OCI-LY3 (cell line): ENCODE measurements at regions not wholly inside any gene's neighbourhood (a gene's known extent, or its start where the extent isn't known, plus 50 kb on each side); places are given as distances from the start of the nearest gene placed in this dataset.

ENCODE experiments used
- H2AFZ ChIP-seq: fragments of 200-600, 300-600 bp; shearing (Covaris generic); 2 replicates; pipeline ENCODE4 v1.6.0; 2014; ENCODE audit warnings: antibody characterized with exemption, low read depth, low read length
- H3K27ac ChIP-seq: fragments of 200-600, 300-600 bp; sonication (generic); 2 replicates; pipeline ENCODE4 v1.5.1; 2014; ENCODE audit warnings: mild to moderate bottlenecking, low read length, moderate library complexity, mixed read lengths
- H3K27me3 ChIP-seq: fragments of 200-600, 300-600 bp; sonication (generic); 2 replicates; pipeline ENCODE4 v1.6.1; 2014; ENCODE audit warnings: low read depth, low read length, mixed read lengths
- H3K36me3 ChIP-seq: fragments of 200-600, 300-600 bp; sonication (generic); replicated peaks from 2 replicates; pipeline ENCODE3; 2014; ENCODE audit warnings: low read depth, low read length, mixed read lengths
- H3K4me1 ChIP-seq: fragments of 300-600, 200-600 bp; sonication (generic); 2 replicates; pipeline ENCODE4 v1.6.1; 2014; ENCODE audit warnings: low read length, mixed read lengths
- H3K4me2 ChIP-seq: fragments of 200-600, 300-600 bp; sonication (generic); 2 replicates; pipeline ENCODE4 v1.6.1; 2014; ENCODE audit warnings: low read length, mixed read lengths
- H3K4me3 ChIP-seq: fragments of 300-600, 200-600 bp; sonication (generic); 2 replicates; pipeline ENCODE4 v1.5.1; 2014; ENCODE audit warnings: antibody characterized with exemption, mild to moderate bottlenecking, low read length, moderate library complexity
- H3K79me2 ChIP-seq: fragments of 300-600, 200-600 bp; shearing (Covaris generic); 2 replicates; pipeline ENCODE4 v1.6.1; 2014; ENCODE audit warnings: mild to moderate bottlenecking, low read length, mixed read lengths
- H3K9ac ChIP-seq: fragments of 300-600, 200-600 bp; shearing (Covaris generic); 2 replicates; pipeline ENCODE4 v1.6.0; 2014; ENCODE audit warnings: mild to moderate bottlenecking, low read length, moderate library complexity
- H3K9me3 ChIP-seq: fragments of 200-600, 300-600 bp; shearing (Covaris generic); 2 replicates; pipeline ENCODE4 v1.6.1; 2014; ENCODE audit warnings: low read length, mixed read lengths; ENCODE audit not compliant: insufficient read depth
- H4K20me1 ChIP-seq: fragments of 200-600, 300-600 bp; sonication (generic); 2 replicates; pipeline ENCODE4 v1.6.1; 2016; ENCODE audit warnings: low read length, mixed read lengths; ENCODE audit not compliant: insufficient read depth
- EZH2phosphoT487 ChIP-seq: fragments of 200-600 bp; shearing (Covaris generic); IDR thresholded peaks from 2 replicates; pipeline ENCODE4 v1.6.1; 2018; ENCODE audit warnings: antibody characterized with exemption, mixed run types, low read depth
- TF ChIP-seq, protein P1 (sequence below): fragments of 200-600, 300-600 bp; sonication (generic); IDR thresholded peaks from 2 replicates; pipeline ENCODE4 v1.5.1; 2014; ENCODE audit warnings: antibody characterized with exemption, low read length, low read depth

DNA sequence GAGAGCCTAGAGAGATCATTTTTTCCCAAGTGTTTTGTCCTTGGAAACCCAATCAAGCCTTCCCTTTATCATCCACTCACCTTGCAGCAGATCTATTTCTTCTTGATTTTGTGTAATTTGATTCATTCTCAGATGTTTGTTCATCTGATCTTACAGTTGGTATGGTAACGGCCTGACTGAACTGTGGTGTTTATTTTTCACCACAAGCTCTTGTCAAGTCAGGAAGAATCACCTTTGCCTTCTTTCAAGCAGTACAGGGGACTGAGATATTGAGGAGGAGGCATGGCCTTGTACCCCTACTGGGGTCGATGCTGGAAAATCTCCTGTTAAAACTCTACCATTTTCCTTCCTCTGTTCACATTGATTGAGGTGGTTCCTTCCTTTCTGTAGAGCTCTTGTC, 361.4 kb upstream of the CFAP20DC start:
- H3K9ac ChIP-seq, result no peak overlapping the region
- no peak overlapping the region for H3K27ac ChIP-seq
- no peaks in the 10 kb centered on the region for H3K36me3 ChIP-seq
- no peak overlapping the region for H3K4me3 ChIP-seq
- H3K9me3 ChIP-seq, result no peaks in the 10 kb centered on the region
- peaks cover 9% of the 10 kb centered on the region for H3K4me1 ChIP-seq
- no peak for TF ChIP-seq EZH2phosphoT487
- TF ChIP-seq, protein P1, sequence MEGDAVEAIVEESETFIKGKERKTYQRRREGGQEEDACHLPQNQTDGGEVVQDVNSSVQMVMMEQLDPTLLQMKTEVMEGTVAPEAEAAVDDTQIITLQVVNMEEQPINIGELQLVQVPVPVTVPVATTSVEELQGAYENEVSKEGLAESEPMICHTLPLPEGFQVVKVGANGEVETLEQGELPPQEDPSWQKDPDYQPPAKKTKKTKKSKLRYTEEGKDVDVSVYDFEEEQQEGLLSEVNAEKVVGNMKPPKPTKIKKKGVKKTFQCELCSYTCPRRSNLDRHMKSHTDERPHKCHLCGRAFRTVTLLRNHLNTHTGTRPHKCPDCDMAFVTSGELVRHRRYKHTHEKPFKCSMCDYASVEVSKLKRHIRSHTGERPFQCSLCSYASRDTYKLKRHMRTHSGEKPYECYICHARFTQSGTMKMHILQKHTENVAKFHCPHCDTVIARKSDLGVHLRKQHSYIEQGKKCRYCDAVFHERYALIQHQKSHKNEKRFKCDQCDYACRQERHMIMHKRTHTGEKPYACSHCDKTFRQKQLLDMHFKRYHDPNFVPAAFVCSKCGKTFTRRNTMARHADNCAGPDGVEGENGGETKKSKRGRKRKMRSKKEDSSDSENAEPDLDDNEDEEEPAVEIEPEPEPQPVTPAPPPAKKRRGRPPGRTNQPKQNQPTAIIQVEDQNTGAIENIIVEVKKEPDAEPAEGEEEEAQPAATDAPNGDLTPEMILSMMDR, result no peak
- no peaks in the 10 kb centered on the region for H3K79me2 ChIP-seq
- H3K27me3 ChIP-seq, result no peaks in the 10 kb centered on the region
- H4K20me1 ChIP-seq, result no peaks in the 10 kb centered on the region
- H2AFZ ChIP-seq, result no peak overlapping the region
- H3K4me2 ChIP-seq, result no peak overlapping the region

DNA sequence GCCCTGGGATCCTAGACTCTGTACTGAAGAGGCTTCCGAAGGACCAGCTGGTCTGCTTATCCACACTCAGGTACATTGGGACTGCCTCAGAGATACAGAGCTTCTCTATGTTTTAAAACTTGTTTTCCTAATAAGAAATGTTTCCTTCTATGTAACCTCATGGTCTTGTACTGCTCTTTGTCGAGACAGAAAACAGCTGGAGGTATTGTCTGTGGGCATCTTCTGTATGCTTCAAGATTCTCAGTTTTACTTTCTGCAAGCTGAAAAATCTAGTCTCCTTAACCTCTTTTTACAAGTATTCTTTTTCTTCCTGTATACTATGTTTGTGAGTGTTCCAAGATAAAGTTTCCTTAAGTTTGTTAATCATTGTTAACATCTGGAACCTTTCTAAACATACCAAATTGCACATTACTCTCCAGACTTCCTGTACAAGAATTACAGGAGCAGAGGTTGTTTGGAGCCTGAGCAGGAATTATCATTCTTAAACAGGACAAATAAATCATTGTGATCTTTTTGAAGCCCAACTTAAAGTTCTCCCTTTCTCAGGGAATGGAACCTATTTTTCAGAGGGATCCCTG, 358.3 kb upstream of the CFAP20DC start:
- H3K4me3 ChIP-seq, result no peak overlapping the region
- H3K27me3 ChIP-seq, result no peaks in the 10 kb centered on the region
- H3K4me2 ChIP-seq, result no peak overlapping the region
- no peak overlapping the region for H2AFZ ChIP-seq
- no peak overlapping the region for H3K27ac ChIP-seq
- no peak overlapping the region for H3K9ac ChIP-seq
- TF ChIP-seq, protein P1, result no peak
- TF ChIP-seq EZH2phosphoT487, result no peak
- H3K79me2 ChIP-seq, result no peaks in the 10 kb centered on the region
- no peaks in the 10 kb centered on the region for H3K9me3 ChIP-seq
- H3K36me3 ChIP-seq, result no peaks in the 10 kb centered on the region
- H4K20me1 ChIP-seq, result no peaks in the 10 kb centered on the region
- peaks cover 9% of the 10 kb centered on the region for H3K4me1 ChIP-seq

DNA sequence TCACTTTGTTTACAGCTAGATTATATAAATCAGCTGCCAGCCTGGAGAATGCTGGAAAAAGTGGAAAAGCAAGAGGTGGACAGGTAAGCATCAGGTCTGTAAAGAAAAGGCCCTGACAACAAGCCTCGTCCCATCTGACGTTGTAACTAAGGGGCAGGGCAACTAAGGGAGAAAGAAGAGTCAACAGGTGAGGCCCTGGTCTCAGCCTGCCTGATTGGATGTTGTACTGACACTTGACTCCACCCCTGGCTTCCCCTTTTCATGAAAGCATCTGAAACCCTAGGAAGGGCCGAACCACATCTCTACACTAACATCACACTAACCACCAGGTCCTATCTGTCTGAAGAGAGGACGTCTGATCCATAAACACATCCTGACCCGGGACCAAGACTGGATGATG, 357.6 kb upstream of the CFAP20DC start:
- no peak overlapping the region for H3K9ac ChIP-seq
- no peaks in the 10 kb centered on the region for H3K27me3 ChIP-seq
- no peaks in the 10 kb centered on the region for H4K20me1 ChIP-seq
- H3K27ac ChIP-seq, result no peak overlapping the region
- H3K36me3 ChIP-seq, result no peaks in the 10 kb centered on the region
- peaks cover 12% of the 10 kb centered on the region for H3K4me1 ChIP-seq
- H3K4me2 ChIP-seq, result no peak overlapping the region
- TF ChIP-seq, protein P1, result no peak
- TF ChIP-seq EZH2phosphoT487, result no peak
- no peak overlapping the region for H3K4me3 ChIP-seq
- H2AFZ ChIP-seq, result no peak overlapping the region
- H3K9me3 ChIP-seq, result no peaks in the 10 kb centered on the region
- H3K79me2 ChIP-seq, result no peaks in the 10 kb centered on the region

DNA sequence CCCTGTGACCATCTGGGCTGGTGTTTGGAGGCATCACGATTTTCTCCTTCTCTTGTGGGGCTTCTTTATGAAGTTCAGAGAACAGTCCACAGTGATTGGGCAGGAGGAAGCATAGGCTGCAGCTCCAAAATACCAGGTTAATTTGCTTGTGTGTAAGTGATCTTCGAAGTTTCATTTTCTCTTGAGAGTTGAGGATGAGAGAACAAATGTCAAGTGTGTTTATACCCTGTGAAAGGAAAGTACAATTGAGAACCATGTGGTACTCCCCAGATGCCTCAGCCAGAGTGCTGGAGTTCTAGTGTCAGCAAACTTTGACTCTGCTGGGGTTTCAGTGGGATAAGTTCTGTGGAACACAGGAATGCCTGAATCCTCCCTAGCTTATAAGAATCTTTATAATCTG, 357.1 kb upstream of the CFAP20DC start:
- no peaks in the 10 kb centered on the region for H3K9me3 ChIP-seq
- H3K27me3 ChIP-seq, result no peaks in the 10 kb centered on the region
- no peaks in the 10 kb centered on the region for H3K79me2 ChIP-seq
- no peak overlapping the region for H3K27ac ChIP-seq
- no peak overlapping the region for H3K4me3 ChIP-seq
- peaks cover 16% of the 10 kb centered on the region for H3K4me1 ChIP-seq
- no peaks in the 10 kb centered on the region for H3K36me3 ChIP-seq
- H4K20me1 ChIP-seq, result no peaks in the 10 kb centered on the region
- no peak overlapping the region for H3K9ac ChIP-seq
- H3K4me2 ChIP-seq, result peak overlapping the region; percentile 29
- H2AFZ ChIP-seq, result peak overlapping the region; percentile 54
- no peak for TF ChIP-seq EZH2phosphoT487
- TF ChIP-seq, protein P1, result no peak
